Lower leg skin (tissue), 3 donors: ENCODE measurements at regions not wholly inside any gene's neighbourhood (a gene's known extent, or its start where the extent isn't known, plus 50 kb on each side); places are given as distances from the start of the nearest gene placed in this dataset.

Experiments
- CTCF ChIP-seq, 3 donors: fragments of 450-650 bp; IDR thresholded peaks; one replicate each; pipeline ENCODE4 v1.5.1; 2016; ENCODE audit warnings: antibody characterized with exemption in 3 of 3, mild to moderate bottlenecking in 3 of 3, moderate library complexity in 2 of 3
- POLR2A ChIP-seq, 2 donors: fragments of 450-650 bp; IDR thresholded peaks; one replicate each; pipeline ENCODE4 v1.6.1; 2016 to 2017; ENCODE audit warnings: antibody characterized with exemption in 2 of 2, mild to moderate bottlenecking in 1 of 2, moderate library complexity in 1 of 2

- no peak for TF ChIP-seq CTCF (IDR thresholded peaks at IDR 0.05)
- no peak for TF ChIP-seq POLR2A (IDR thresholded peaks at IDR 0.05)
Measured at GRCh38 chr6:14569394-14569793, 451.8 kb downstream of the CD83 start.
